Stimulated activated CD4-positive, alpha-beta T cell treated with anti-CD3 and anti-CD28 coated beads, Interleukin-1b, Interleukin-23, amount 100 ng/mL, for 4 hours (primary cell): ENCODE measurements at regions not wholly inside any gene's neighbourhood (a gene's known extent, or its start where the extent isn't known, plus 50 kb on each side); places are given as distances from the start of the nearest gene placed in this dataset.

Experiments used
- DNase-seq, 2 donors: peaks; one replicate each; pipeline ENCODE4 v3.0.0-alpha.2; 2020; ENCODE audit warnings: low read depth in 2 of 2

- no peak for DNase-seq
Measured at GRCh38 chr3:150218236-150218635, 189.9 kb upstream of the TSC22D2 start.

DNA sequence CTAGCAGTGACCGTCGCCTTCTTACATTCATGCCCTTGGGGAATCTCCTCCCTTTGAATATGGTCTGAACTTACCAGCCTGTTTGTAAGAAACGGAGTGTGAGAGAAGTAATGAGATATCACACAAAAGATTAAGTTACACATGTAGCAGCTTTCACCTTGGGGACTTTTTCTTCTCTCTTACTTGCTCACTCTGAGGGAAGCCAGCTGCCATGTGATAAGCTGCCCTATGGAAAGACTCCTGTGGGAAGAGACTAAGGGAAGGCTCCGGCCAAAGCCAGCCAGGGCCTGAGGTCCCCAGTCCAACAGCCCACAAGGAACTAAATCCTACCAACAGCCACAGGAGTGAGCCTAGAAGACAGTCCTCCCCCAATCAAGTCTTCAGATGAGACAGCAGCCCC lies 190.4 kb upstream of the TSC22D2 start:
- DNase-seq: no peak

DNA sequence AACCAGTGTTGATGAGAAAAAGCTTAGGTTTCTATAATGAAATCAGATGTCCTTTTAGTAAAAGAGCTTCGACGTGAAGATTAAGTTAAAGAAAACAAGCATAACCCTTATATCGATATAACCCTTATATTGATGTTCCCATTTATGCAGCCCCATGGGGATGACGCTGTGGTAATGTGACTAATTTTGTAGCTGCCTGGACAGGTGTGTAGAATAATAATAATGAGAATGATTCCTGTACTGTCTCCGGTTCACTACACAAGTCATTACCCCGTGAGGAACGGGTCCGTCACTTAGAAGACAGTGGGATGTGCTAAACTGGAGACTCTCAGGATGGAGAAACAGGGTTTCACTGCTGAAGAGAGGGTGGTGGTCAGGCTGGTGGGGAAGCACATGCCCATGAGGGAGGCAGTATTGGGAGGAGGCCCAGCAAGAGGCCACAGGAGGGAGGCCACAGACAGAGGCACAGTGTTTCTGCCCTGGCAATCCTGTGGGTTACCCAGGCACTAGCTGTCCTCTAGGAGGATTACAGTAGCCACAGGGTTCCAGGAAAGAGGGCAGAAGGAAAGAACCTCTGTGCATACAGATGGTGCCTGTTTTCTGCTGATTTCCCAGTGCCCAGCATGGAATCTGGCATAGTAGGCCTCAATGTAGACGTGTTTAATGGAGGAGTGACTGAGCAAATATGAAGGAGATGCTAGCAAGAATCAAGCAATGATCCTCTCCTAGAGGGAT lies 191.1 kb upstream of the TSC22D2 start:
- DNase-seq: no peak

DNA sequence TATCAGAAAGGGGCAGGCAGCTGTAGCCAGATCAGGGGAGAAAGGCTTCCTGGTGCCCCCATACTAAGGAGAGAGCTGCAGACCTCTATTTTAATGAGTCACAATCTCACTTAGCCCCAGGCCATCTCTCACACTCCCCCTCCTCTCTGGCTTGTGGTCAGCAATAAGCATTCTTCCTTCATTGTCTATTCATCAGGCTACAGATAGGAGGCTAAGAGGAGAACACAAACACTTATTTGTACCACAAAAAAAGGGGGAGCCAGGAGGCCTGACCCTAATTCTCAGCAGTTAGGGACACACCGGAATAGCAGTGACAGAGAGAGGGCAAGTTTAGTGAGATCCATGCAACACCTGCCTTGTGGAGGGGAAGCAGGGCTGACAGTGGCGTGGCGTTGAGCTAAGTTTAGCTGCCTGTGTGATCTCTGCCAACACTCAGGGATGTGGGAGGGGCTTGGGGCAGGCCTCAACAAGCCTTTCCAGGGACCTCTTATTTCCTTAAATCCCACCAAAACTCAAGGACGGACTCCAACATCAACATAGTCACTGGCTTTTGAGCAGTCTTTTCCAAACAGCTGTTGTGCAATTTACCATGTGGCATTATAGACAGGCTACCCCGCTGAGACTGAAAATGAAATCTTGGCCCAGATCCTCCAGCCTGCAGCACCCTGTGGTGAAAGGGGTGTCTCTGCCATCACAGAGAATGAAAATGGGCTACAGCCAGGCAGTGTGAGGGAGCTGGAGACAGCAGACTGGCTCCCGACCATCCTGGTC lies 191.9 kb upstream of the TSC22D2 start:
- no peak for DNase-seq

DNA sequence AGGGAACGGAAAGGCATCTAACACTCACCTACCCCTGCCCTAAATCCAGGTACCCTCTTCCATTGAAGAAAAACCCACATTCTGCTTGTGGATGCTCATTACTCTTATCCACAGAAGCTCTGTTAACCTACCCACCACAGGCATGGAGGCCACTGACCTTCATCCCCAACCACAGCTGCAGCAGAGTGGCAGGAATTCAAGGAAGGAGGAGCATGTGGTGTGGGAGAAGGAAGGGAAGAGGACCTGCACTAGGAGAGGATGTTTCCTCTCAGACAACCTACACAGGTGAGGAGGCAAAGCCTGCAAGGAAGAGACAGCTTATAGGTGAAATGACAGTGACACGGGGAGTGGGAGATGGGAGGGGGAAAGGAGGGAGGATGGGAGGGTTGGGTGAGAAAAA lies 192.5 kb upstream of the TSC22D2 start:
- no peak for DNase-seq

DNA sequence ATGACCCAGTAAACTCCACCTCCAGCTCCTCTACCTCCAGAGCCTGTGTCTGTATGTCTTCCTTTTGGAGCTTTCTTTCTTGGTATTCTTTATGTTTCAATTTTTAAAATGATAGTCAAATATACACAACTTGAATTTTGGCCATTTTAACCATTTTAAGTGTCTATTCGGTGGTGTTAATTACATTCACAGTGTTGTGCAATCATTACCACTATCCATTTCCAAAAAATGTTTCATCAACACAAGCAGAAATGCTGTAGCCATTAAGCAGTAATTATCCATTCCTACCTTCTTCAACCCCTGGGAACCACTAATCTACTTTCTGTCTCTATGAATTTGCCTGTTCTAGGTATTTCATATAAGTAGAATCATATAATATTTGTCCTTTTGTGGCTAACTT lies 194.5 kb upstream of the TSC22D2 start:
- DNase-seq: no peak

- DNase-seq: no peak
Measured at GRCh38 chr3:150210461-150211110, 197.5 kb upstream of the TSC22D2 start.

- DNase-seq: no peak
Measured at GRCh38 chr3:150203273-150203672, 204.8 kb upstream of the TSC22D2 start.

- DNase-seq: no peak
Measured at GRCh38 chr3:150202711-150203110, 205.4 kb upstream of the TSC22D2 start.

GRCh38 chr3:150194957-150195356 lies 213.1 kb upstream of the TSC22D2 start:
- DNase-seq: no peak

GRCh38 chr3:150194513-150194912 lies 213.6 kb upstream of the TSC22D2 start:
- no peak for DNase-seq

GRCh38 chr3:150184426-150185071 lies 213.9 kb upstream of the PFN2 start:
- DNase-seq: no peak

GRCh38 chr3:150183678-150184425 lies 213.2 kb upstream of the PFN2 start:
- peak; percentile 7 to 25 for DNase-seq

DNA sequence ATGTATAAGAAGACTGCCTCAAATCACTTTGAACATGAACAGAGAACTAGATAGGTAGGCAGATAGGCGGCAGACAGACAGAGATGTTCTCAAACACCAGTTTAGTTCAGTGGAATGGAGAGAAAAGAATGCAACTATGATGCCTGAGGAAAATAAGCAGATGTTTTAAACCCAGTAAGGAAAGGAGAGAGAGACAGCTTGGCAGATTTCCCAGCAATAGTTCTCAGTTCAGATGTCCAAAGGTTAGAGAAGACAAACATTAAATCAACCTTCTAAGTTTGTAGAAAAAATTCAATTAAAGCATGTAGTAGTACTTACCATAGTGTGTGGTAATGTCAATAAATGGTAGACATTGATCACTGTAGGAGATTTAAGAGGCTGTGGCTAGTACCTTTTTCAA lies 209.6 kb upstream of the PFN2 start:
- DNase-seq: no peak

- DNase-seq: no peak
Measured at GRCh38 chr3:150179330-150179729, 208.6 kb upstream of the PFN2 start.

- DNase-seq: no peak
Measured at GRCh38 chr3:150177673-150178381, 207.1 kb upstream of the PFN2 start.

GRCh38 chr3:150174179-150174578 lies 203.5 kb upstream of the PFN2 start:
- DNase-seq: no peak

DNA sequence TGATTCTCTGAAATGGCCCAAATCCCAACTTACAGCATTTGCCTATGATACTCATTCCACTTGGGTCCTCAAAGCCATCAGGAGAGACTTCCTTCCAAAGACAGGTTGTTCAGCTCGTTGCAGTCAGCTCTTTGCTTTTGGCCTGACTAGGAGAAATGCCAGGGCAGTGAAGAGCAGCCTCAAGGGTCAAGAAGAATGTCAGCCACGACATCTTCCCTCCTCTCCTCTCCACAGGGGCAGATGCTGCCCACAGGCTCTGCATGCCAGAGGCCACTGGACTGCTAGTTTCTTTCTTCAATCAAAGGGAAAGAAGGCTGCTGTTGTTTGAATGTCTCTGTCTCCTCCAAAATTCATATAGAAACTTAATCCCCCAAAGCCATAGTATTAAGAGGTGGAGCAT lies 201.7 kb upstream of the PFN2 start:
- DNase-seq: no peak

DNA sequence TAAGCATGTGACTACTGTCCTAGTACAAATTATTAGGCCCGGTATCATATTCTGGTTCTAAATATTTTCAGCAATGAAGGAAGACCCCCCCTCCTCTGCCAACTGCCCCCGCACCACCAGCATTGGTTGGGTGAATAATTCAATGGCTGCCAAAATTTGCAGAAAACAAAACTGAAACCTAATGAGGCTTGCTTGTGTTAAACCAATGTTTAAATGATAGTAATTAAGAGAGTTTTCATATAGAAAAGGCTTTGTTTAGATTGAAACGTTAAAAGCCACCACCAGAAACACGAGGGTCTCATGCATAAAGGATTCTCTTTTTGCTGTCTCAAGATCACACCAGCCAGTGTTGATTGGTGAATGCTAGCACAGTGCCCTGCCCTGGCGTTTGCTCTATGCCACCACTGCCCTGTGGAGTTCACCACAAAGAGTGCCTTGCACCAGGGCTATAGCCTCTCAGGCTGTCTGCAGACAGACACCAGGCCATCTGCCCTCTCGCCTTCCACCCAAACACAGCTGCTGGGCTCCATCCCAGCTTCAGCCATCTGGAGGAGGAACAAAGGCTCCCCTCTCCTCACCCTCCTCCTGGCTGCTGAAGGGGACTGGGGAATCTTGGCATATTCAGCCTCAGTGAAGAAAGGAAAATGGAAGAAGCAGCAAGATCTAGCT lies 200.3 kb upstream of the PFN2 start:
- DNase-seq: no peak

GRCh38 chr3:150169330-150169940 lies 198.7 kb upstream of the PFN2 start:
- DNase-seq: no peak
